ENCODE measurements at regions not wholly inside any gene's neighbourhood (a gene's known extent, or its start where the extent isn't known, plus 50 kb on each side); places are given as distances from the start of the nearest gene placed in this dataset.

GRCh38 chr5:116787570-116787969 is 212.9 kb upstream of the SEMA6A start:
- Histone ChIP-seq H3K9me3 (peaks cover 0 to 13% (median 4%) of the 10 kb centered on the region in 4 donors), H3K27ac (no peak overlapping the region), H3K4me1 (no peaks in the 10 kb centered on the region), H3K36me3 (no peaks in the 10 kb centered on the region), H3K4me3 (no peak overlapping the region), H3K27me3 (no peaks in the 10 kb centered on the region)
- TF ChIP-seq POLR2A (IDR thresholded peaks at IDR 0.05) (no peak), POLR2AphosphoS5 (IDR thresholded peaks at IDR 0.05) (no peak), CTCF (IDR thresholded peaks at IDR 0.05) (no peak), EP300 (IDR thresholded peaks at IDR 0.05) (no peak)
- WGBS, 5 donors = 88 to 97% (median 95%) methylated on average over 2 of the region's 2 CpGs
- DNase-seq = no peak
- intact Hi-C loops (cut with DNase I; ENCODE audit: low total_unique reads) = no loop called here

GRCh38 chr5:116785106-116785505 is 210.5 kb upstream of the SEMA6A start:
- H3K9me3 ChIP-seq = peaks cover 0 to 9% (median 2%) of the 10 kb centered on the region in 4 donors
- no peaks in the 10 kb centered on the region for H3K36me3 ChIP-seq
- H3K27ac ChIP-seq = no peak overlapping the region
- TF ChIP-seq POLR2AphosphoS5 (IDR thresholded peaks at IDR 0.05) (no peak), EP300 (IDR thresholded peaks at IDR 0.05) (no peak), POLR2A (IDR thresholded peaks at IDR 0.05) (no peak), CTCF (IDR thresholded peaks at IDR 0.05) (no peak)
- 80 to 87% (median 85%) methylated on average over 4 of the region's 4 CpGs for WGBS, 5 donors
- no peaks in the 10 kb centered on the region for H3K4me1 ChIP-seq
- H3K4me3 ChIP-seq = no peak overlapping the region
- intact Hi-C loops (cut with DNase I; ENCODE audit: low total_unique reads) = no loop called here
- peak in 1 of 2 donors; percentile 35 for DNase-seq
- H3K27me3 ChIP-seq = no peaks in the 10 kb centered on the region

GRCh38 chr5:116779846-116780245 is 205.2 kb upstream of the SEMA6A start:
- intact Hi-C loops (cut with DNase I; ENCODE audit: low total_unique reads) = no loop called here
- Histone ChIP-seq H3K4me1 (no peaks in the 10 kb centered on the region), H3K4me3 (no peak overlapping the region), H3K9me3 (no peaks in the 10 kb centered on the region), H3K27me3 (no peaks in the 10 kb centered on the region), H3K27ac (no peak overlapping the region), H3K36me3 (no peaks in the 10 kb centered on the region)
- WGBS, 5 donors = 69 to 79% (median 72%) methylated on average over 6 of the region's 6 CpGs
- DNase-seq = no peak
- TF ChIP-seq EP300 (IDR thresholded peaks at IDR 0.05) (no peak), CTCF (IDR thresholded peaks at IDR 0.05) (no peak), POLR2AphosphoS5 (IDR thresholded peaks at IDR 0.05) (no peak), POLR2A (IDR thresholded peaks at IDR 0.05) (no peak)

GRCh38 chr5:116778651-116779280 is 204.1 kb upstream of the SEMA6A start:
- no peak for DNase-seq
- H3K36me3 ChIP-seq = no peaks in the 10 kb centered on the region
- H3K4me3 ChIP-seq = no peak overlapping the region
- intact Hi-C loops (cut with DNase I; ENCODE audit: low total_unique reads) = no loop called here
- no peak for TF ChIP-seq CTCF (IDR thresholded peaks at IDR 0.05)
- no peak for TF ChIP-seq POLR2AphosphoS5 (IDR thresholded peaks at IDR 0.05)
- TF ChIP-seq EP300 (IDR thresholded peaks at IDR 0.05) = no peak
- TF ChIP-seq POLR2A (IDR thresholded peaks at IDR 0.05) = no peak
- H3K9me3 ChIP-seq = no peaks in the 10 kb centered on the region
- WGBS, 5 donors = 73 to 87% (median 81%) methylated on average over 2 of the region's 2 CpGs
- H3K27ac ChIP-seq = no peak overlapping the region
- no peaks in the 10 kb centered on the region for H3K4me1 ChIP-seq
- H3K27me3 ChIP-seq = no peaks in the 10 kb centered on the region
